ENCODE measurements at regions not wholly inside any gene's neighbourhood (a gene's known extent, or its start where the extent isn't known, plus 50 kb on each side); places are given as distances from the start of the nearest gene placed in this dataset.

DNA sequence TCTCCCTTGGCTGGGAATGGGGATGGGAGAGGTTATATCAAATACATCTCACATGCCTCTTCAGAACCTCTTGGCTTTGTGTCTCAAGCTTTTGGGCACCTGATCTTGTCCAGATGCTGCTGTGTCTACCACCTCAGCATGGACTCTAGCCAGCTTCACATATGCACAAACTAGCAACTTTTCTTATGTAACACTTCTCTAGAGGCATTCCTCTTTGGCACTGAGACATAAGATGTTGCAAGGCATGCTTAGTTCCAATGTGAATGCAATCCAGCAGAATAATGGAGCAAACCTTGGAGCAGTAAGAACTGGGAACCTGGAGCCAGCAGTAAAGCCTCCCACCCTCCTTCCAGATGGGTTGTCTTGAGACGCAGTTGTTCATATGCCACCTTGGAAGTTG, 113.4 kb upstream of the TMEM47 start:
- Mint-ChIP-seq H3K27me3 (ENCODE audit: low read depth, poor library complexity) (peaks cover 2% of the 10 kb centered on the region), H3K4me1 (peaks cover 5% of the 10 kb centered on the region), H3K27ac (no peak overlapping the region), H3K4me3 (no peak overlapping the region), H3K36me3 (ENCODE audit: low read depth) (no peaks in the 10 kb centered on the region), H3K9me3 (peaks cover 6% of the 10 kb centered on the region)
- DNase-seq: no peak
- TF ChIP-seq, protein P1, sequence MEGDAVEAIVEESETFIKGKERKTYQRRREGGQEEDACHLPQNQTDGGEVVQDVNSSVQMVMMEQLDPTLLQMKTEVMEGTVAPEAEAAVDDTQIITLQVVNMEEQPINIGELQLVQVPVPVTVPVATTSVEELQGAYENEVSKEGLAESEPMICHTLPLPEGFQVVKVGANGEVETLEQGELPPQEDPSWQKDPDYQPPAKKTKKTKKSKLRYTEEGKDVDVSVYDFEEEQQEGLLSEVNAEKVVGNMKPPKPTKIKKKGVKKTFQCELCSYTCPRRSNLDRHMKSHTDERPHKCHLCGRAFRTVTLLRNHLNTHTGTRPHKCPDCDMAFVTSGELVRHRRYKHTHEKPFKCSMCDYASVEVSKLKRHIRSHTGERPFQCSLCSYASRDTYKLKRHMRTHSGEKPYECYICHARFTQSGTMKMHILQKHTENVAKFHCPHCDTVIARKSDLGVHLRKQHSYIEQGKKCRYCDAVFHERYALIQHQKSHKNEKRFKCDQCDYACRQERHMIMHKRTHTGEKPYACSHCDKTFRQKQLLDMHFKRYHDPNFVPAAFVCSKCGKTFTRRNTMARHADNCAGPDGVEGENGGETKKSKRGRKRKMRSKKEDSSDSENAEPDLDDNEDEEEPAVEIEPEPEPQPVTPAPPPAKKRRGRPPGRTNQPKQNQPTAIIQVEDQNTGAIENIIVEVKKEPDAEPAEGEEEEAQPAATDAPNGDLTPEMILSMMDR (IDR thresholded peaks at IDR 0.05): no peak

DNA sequence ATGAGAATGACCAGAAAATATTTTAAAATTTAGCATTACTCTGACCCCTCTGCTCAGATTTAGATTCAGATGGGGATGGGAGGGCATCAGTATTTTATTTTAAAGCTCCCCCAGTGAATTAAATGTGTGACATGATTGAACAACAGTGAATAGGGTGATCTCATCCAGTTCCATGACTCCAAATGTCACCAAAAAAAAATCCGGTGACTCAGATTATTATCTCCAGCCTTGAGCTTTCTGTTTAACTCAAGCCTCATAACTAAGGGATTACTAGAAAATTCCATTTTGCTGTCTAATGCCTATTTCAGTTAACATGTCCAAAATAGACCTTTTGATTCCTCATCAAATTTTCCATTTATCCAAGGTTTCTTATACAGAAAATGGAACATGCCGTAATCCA, 121.8 kb upstream of the TMEM47 start:
- Mint-ChIP-seq H3K4me1 (no peaks in the 10 kb centered on the region), H3K4me3 (no peak overlapping the region), H3K36me3 (ENCODE audit: low read depth) (no peaks in the 10 kb centered on the region), H3K27me3 (ENCODE audit: low read depth, poor library complexity) (no peaks in the 10 kb centered on the region), H3K27ac (no peak overlapping the region), H3K9me3 (no peaks in the 10 kb centered on the region)
- DNase-seq: no peak
- TF ChIP-seq, protein P1 (IDR thresholded peaks at IDR 0.05): no peak

DNA sequence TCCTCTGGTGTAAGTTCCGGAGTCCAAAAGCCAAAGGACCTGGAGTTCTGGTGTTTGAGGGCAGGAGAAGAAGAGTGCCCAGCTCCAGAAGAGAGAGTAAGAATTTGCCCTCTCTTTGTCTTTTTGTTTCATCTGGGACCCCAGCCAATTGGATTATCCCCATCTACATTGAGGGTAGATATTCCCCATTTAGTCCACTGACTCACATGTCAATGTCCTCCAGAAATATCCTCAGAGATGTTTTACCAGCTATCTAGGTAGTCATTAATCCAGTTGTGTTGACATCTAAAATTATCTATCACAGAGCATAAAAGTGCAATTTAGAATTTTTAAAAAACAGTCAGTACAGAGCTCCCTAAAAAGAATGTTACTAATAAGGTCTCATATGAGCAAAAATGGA, 132.9 kb upstream of the TMEM47 start:
- no peak overlapping the region for H3K4me3 Mint-ChIP-seq
- H3K36me3 Mint-ChIP-seq (ENCODE audit: low read depth): no peaks in the 10 kb centered on the region
- TF ChIP-seq, protein P1 (IDR thresholded peaks at IDR 0.05): no peak
- H3K27ac Mint-ChIP-seq: no peak overlapping the region
- DNase-seq: no peak
- no peaks in the 10 kb centered on the region for H3K4me1 Mint-ChIP-seq
- H3K9me3 Mint-ChIP-seq: peaks cover 8% of the 10 kb centered on the region
- H3K27me3 Mint-ChIP-seq (ENCODE audit: low read depth, poor library complexity): no peaks in the 10 kb centered on the region

DNA sequence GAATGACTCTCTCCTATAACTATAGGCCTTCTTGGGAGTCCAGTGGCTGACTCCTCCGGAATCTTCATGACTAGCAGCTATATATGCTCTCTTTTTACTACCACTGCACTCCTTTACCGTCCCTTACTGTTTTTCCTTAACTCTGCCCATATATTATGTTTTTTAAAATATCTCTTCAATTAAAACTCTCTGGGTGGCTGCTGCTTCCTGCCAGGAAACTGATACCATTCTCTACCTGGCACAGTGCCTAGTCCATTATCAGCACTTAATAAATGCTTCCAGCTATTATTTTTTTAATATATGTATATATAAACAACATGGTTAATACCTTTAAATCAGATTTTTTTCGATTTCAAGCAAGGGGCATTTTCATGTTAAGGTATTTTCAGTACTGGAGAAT, 136.6 kb upstream of the FAM47B start:
- H3K27me3 Mint-ChIP-seq (ENCODE audit: low read depth, poor library complexity): peaks cover 4% of the 10 kb centered on the region
- no peaks in the 10 kb centered on the region for H3K4me1 Mint-ChIP-seq
- no peak overlapping the region for H3K4me3 Mint-ChIP-seq
- H3K9me3 Mint-ChIP-seq: peaks cover 32% of the 10 kb centered on the region
- no peak for DNase-seq
- TF ChIP-seq, protein P1 (IDR thresholded peaks at IDR 0.05): no peak
- no peak overlapping the region for H3K27ac Mint-ChIP-seq
- H3K36me3 Mint-ChIP-seq (ENCODE audit: low read depth): peaks cover 4% of the 10 kb centered on the region

DNA sequence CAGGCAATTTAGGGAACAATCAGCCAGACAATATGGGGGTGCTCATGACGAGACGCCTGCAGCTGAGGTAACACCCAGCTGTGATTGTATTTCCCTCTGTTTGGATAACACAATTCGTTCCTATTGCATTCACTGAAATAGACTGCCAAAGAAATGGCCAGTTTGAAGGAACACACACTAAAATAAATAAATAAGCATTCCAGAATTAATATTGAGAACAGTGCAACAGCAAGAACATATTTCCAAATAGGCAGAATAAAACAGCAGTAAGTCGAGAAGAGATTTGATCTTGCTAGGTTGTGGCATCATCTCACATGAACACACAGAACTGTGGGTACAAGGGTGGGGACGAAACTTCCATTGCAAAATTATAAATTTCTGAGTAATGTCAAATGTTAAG, 133.5 kb upstream of the FAM47B start:
- no peaks in the 10 kb centered on the region for H3K36me3 Mint-ChIP-seq (ENCODE audit: low read depth)
- DNase-seq: no peak
- H3K9me3 Mint-ChIP-seq: peaks cover 5% of the 10 kb centered on the region
- peaks cover 4% of the 10 kb centered on the region for H3K27me3 Mint-ChIP-seq (ENCODE audit: low read depth, poor library complexity)
- TF ChIP-seq, protein P1 (IDR thresholded peaks at IDR 0.05): no peak
- H3K4me1 Mint-ChIP-seq: no peaks in the 10 kb centered on the region
- no peak overlapping the region for H3K27ac Mint-ChIP-seq
- H3K4me3 Mint-ChIP-seq: no peak overlapping the region

DNA sequence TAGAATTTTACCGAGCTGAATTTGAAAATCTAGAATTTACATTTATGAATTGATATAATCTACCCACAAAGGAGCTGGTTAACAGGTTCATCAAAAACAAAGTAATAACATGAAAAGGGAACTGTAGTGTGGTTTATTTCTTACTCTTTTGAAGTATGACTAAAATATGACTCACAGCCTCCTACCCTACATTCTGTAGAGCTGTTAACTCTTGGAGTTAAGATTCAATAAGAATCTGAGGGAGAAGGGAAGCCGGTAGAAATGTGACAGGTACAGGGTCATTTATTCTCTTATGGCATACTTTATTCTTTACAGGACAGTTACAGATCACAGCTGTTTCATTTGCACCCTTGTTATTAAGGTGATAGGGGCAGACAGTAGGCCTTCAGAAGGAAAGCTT, 132.2 kb upstream of the FAM47B start:
- Mint-ChIP-seq H3K9me3 (no peaks in the 10 kb centered on the region), H3K36me3 (ENCODE audit: low read depth) (no peaks in the 10 kb centered on the region), H3K4me1 (no peaks in the 10 kb centered on the region), H3K27me3 (ENCODE audit: low read depth, poor library complexity) (peaks cover 4% of the 10 kb centered on the region), H3K4me3 (no peak overlapping the region), H3K27ac (no peak overlapping the region)
- TF ChIP-seq, protein P1 (IDR thresholded peaks at IDR 0.05): no peak
- no peak for DNase-seq

All from nephron progenitor cell (in vitro differentiated cells).